ENCODE measurements at regions not wholly inside any gene's neighbourhood (a gene's known extent, or its start where the extent isn't known, plus 50 kb on each side); places are given as distances from the start of the nearest gene placed in this dataset.

GRCh38 chr13:76815344-76815743 lies 70.9 kb downstream of the KCTD12 start:
- Histone ChIP-seq H3K9me3 (ENCODE audit: control insufficient read depth in 4 of 4, low read length in 3 of 4) (no peaks in the 10 kb centered on the region), H3K27ac (ENCODE audit: low read depth in 1 of 2, low read length in 2 of 2) (no peak overlapping the region), H3K27me3 (ENCODE audit: control insufficient read depth in 4 of 4, insufficient read depth in 4 of 4, low read length in 3 of 4) (no peaks in the 10 kb centered on the region), H3K4me3 (ENCODE audit: low read depth in 1 of 3, low read length in 3 of 3) (no peak overlapping the region), H3K36me3 (ENCODE audit: control insufficient read depth in 4 of 4, insufficient read depth in 3 of 4, low read depth in 1 of 4, low read length in 3 of 4) (no peaks in the 10 kb centered on the region), H3K9ac (ENCODE audit: low read depth in 1 of 2, low read length in 2 of 2) (no peak overlapping the region), H3K4me1 (ENCODE audit: control insufficient read depth in 4 of 4, insufficient read depth in 4 of 4, low read length in 3 of 4) (peaks cover 0 to 5% (median 0%) of the 10 kb centered on the region in 4 donors)
- 68% methylated on average over 2 of the region's 2 CpGs for WGBS
- no peak for TF ChIP-seq NR2F2 (IDR thresholded peaks at IDR 0.05)
- TF ChIP-seq EGR1 (IDR thresholded peaks at IDR 0.05; ENCODE audit: low read depth in 2 of 2), result no peak
- TF ChIP-seq CTCF (IDR thresholded peaks at IDR 0.05; ENCODE audit: low read depth, low read length, missing input control), result no peak
- no peak for TF ChIP-seq ATF3 (IDR thresholded peaks at IDR 0.05)
- TF ChIP-seq ZBTB33 (IDR thresholded peaks at IDR 0.05), result no peak
- no peak for TF ChIP-seq RXRA (IDR thresholded peaks at IDR 0.05)
- no peak for TF ChIP-seq MAX (IDR thresholded peaks at IDR 0.05)
- no peak for DNase-seq (ENCODE audit: low spot score)

GRCh38 chr13:76813891-76814290 lies 72.3 kb downstream of the KCTD12 start:
- no peaks in the 10 kb centered on the region for H3K27me3 ChIP-seq (ENCODE audit: control insufficient read depth in 4 of 4, insufficient read depth in 4 of 4, low read length in 3 of 4)
- no peak overlapping the region for H3K27ac ChIP-seq (ENCODE audit: low read depth in 1 of 2, low read length in 2 of 2)
- no peaks in the 10 kb centered on the region for H3K36me3 ChIP-seq (ENCODE audit: control insufficient read depth in 4 of 4, insufficient read depth in 3 of 4, low read depth in 1 of 4, low read length in 3 of 4)
- no peak for DNase-seq (ENCODE audit: low spot score)
- TF ChIP-seq CTCF (IDR thresholded peaks at IDR 0.05; ENCODE audit: low read depth, low read length, missing input control) (no peak), HNF4A (conservative IDR thresholded peaks at IDR 0.05) (no peak), ATF3 (IDR thresholded peaks at IDR 0.05) (no peak), FOXA2 (IDR thresholded peaks at IDR 0.05) (no peak), JUND (IDR thresholded peaks at IDR 0.05) (no peak)
- H3K9me3 ChIP-seq (ENCODE audit: control insufficient read depth in 4 of 4, low read length in 3 of 4), result no peaks in the 10 kb centered on the region
- no peak overlapping the region for H3K4me3 ChIP-seq (ENCODE audit: low read depth in 1 of 3, low read length in 3 of 3)
- no peak overlapping the region for H3K9ac ChIP-seq (ENCODE audit: low read depth in 1 of 2, low read length in 2 of 2)
- H3K4me1 ChIP-seq (ENCODE audit: control insufficient read depth in 4 of 4, insufficient read depth in 4 of 4, low read length in 3 of 4), result peaks cover 0 to 5% (median 0%) of the 10 kb centered on the region in 4 donors

All from liver (tissue), 8 donors.